ENCODE measurements at regions not wholly inside any gene's neighbourhood (a gene's known extent, or its start where the extent isn't known, plus 50 kb on each side); places are given as distances from the start of the nearest gene placed in this dataset.

DNA sequence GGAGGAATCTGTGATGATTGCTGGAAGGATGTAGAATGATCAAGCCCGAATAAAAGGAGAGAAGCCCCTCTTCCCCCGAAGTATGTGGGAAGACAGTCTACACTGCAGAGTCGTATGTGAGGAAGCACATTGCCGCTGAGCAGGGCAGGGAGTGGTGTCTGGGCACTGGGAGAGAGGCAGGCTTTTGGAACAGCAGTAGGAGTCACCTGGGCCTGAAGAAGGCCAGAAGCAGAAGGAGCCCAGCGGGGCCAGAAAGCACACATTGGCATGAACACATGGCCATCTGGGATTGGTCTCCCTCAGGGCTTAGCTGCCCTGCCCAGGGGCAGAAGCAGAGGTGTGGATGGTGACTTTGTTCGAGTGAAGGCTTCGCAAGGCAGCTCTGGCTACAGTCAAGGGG lies 162.8 kb downstream of the ERCC6L2 start:
- DNase-seq (ENCODE audit: low spot score) = no peak

DNA sequence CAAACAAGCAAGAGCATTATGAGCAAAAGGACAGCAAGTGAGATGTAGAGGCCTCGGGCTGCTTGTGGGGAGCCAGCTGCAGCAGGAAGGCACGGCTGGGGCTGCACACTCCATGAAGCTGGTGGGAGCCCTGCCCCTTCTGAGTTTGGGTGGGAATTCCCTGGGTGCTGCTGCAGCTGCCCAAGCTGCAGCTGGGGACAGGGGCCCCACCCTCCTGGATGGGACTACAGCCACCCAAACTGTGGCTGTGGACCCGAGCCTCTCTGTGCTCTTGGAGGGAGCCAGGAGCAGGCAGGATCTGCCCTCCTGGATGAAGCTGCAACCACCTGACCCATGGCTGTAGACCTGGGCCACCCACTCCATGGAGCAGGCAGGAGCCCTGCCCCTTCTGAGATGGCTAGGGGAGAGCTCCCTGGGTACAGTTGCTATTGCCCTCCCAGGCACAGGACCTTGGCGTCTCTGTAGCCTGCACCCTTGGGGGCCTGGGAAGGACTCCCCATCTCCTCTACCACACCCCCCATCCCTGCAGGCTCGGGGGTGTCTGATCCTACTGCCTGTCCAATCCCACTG lies 159.1 kb downstream of the ERCC6L2 start:
- DNase-seq (ENCODE audit: low spot score) = no peak

DNA sequence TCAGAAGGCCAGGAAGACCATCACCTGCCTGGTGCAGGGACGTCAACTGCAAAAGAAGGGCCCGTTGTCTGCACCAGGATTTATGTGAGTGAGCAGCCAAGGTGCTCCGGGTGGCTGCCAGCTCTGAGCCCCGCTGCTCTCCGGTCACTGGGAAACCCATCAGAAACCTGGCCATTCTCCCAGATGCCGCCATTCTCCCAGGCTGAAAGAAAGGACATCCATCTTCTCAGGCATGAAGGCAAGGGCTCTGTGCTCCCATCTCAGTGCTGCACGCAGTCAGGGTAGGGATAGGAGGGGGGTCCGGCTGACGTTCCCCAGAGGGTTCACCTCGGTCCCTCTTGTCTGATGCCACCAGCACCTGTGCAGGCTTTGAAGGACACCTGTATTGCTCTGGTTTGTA lies 158.4 kb downstream of the ERCC6L2 start:
- no peak for DNase-seq (ENCODE audit: low spot score)

DNA sequence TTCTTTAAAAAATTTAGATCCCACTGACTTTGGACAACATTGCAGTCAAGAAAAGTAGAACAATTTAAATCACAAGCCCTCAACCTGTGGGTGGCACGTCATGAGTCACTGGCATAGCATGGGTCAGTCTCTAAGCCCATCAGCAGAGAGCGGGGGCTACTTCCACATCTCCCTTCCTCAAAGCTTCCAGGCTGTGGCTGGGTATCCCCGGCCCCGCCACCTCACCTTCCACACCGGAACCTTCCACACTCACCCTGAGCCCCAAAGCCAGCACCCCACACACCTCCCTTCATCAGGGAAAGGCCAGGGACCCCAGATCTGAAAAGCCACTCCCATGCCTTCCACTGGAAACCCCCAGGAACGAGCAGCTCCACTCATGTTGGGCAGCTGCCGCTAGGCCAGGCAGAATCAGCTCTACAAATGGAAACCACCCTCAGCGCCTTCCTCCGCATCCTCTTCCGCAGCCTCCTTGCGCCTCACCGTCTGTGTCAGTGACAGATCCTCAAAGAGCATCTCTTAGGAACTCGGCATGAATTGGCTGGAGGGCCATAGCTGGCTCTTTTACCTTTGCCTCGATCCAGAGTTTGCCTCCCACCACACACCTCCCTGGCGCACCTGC lies 156.5 kb downstream of the ERCC6L2 start:
- no peak for DNase-seq (ENCODE audit: low spot score)

DNA sequence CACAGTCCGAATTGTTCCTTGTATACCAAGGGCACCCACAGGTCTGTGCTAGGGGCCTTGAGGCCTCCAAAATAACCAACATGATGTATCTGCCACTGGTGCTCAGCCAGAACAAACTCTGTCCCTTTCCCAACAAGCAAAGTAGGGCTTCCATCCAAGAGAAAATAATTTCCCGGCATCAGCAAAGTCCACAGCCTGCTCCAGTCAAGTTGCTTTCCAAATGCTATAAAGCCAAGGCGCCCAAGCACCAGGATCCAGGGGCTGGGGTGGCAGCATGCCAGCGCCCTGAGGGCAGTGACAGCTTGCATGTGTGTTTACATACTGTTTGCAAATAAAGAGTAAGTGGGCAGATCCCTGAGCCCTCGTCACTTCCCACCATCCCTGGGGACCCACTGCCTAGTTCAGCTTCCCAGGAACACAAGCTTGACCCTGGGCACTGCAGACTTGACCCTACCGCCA lies 155.9 kb downstream of the ERCC6L2 start:
- no peak for DNase-seq (ENCODE audit: low spot score)

DNA sequence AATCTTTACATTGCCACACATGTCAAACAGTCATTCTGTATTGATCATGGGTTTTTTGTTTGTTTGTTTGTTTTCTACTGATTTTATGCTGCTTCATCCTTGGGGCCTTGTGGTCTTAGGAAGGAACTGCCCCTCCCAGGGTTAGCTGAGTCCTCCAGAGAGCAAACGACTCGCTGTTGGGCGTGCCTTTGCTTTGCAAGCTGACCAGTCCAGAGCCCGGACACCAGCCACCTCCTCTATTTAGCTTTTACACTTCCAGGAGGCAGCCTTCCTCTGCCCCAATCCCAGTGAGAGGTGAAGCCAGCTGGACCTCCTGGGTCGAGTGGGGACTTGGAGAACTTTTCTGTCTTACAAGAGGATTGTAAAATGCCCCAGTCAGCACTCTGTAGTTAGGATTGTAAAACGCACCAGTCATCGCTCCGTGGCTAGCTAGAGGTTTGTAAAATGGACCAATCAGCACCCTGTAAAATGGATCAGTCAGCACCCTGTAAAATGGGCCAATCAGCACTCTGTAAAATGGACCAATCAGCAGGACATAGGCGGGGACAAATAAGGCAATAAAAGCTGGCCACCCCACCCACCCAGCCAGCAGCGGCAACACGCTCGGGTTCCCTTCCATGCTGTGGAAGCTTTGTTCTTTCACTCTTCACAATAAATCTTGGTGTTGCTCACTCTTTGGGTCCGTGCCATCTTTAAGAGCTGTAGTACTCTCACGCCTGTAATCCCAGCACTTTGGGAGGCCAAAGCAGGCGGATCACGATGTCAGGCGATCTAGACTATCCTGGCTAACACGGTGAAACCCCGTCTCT lies 154.4 kb downstream of the ERCC6L2 start:
- no peak for DNase-seq (ENCODE audit: low spot score)

DNA sequence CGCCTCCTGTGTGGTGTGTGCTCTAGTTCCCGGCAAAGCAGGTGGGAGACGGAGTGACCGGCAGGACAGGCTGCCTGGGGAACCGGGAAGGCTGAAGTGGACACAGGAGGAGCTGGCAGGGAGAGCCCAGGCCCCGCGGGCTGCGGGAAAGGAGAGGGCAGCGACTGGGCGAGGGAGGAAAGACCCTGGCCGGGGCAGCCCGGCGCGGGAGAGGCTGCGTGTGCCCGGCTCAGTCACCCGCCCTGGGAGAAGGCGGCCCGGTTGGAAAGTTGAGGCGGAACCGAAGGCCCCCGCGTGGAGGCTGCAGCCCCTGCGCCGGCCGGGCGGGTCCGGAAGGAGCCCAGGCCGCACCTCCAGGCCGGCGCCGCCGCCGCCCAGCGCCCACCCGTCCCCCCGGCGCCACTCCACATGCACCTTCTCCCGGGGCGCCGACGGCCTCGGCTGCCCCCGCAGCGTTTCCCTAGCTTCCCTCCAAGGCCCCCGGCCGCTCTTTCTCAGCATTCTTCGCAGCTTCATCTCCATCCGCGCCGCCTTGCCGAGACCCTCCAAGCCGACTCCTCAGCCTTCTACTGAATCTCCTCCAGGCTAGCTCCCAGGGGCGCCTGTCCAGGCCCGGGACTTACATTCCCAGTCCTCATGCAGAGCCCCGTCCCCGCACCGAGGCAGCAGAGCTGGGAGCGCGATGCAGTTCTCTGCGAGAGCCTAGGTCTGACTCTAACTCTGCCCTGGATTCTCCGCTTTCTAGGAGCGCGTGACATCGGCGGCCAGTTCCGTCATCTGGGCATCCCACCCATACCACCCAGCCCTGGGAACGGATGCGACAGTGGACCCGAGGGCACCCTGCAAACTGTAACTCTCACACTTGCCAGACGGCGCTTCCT lies 152.0 kb downstream of the ERCC6L2 start:
- DNase-seq (ENCODE audit: low spot score) = no peak

DNA sequence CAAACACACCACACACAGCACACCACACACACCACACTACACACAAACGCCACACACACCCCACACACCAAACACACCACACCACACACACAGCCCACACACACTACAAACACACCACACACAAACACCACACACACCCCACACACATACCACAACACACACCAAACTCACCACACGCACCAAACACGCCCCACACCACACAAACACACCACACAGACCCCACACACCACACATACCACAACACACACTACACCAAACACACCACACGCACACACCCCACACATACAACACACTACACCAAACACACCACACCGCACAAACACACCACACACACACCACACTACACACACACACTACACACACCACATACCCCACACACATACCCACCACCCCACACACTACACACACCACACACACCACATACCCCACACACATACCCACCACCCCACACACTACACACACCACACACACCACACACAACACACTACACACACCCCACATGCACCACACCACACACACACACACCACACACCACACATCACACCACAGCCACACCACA lies 151.2 kb downstream of the ERCC6L2 start:
- no peak for DNase-seq (ENCODE audit: low spot score)

DNA sequence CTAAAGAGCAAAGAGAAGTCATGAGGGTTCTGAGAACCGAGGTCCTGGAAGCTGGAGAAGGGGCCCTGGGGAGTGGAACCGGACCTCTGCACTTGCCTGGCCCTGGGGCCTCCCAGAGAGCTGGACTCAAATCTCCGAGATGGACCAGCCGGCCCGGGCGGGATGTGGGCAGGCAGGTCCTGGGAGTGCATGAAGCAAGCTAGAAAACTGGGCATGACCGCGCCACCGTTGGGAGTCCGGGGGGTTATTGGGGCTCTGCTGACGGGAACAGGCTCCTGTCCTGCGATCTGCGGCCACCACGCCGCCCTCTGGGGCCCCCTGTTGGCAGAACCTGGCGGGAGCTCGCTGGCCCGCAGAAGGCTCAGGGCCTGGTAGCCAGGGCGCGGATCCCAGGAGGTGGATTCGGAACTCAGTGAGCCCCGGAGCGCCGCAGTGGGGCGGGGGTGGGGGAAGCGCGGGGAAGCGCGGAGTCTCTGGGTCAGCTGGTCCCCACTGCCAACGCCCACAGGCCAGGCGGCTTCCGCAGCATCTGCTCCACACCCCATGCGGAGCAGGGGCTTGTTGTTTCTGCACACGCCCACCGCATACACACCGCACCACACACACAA lies 150.6 kb downstream of the ERCC6L2 start:
- DNase-seq (ENCODE audit: low spot score) = no peak

DNA sequence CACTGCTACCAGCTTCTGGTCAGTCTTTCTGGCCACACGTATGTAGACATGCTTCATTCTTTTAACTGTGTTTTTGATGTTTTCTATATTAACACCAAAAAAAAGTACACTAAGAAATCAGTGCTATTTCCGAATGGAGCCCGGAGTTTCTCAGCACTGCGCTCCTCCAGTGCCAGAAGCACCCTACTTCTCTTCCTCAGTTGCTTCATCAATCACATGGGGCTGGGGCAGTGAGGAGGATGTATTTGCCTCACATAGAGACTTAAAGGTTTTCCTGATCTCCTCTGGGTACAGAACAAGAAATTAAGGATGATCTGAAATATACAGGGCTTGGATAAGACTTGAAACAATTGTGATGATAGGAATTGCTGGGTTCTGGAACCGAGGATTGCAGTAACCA lies 148.0 kb downstream of the ERCC6L2 start:
- DNase-seq (ENCODE audit: low spot score) = no peak

DNA sequence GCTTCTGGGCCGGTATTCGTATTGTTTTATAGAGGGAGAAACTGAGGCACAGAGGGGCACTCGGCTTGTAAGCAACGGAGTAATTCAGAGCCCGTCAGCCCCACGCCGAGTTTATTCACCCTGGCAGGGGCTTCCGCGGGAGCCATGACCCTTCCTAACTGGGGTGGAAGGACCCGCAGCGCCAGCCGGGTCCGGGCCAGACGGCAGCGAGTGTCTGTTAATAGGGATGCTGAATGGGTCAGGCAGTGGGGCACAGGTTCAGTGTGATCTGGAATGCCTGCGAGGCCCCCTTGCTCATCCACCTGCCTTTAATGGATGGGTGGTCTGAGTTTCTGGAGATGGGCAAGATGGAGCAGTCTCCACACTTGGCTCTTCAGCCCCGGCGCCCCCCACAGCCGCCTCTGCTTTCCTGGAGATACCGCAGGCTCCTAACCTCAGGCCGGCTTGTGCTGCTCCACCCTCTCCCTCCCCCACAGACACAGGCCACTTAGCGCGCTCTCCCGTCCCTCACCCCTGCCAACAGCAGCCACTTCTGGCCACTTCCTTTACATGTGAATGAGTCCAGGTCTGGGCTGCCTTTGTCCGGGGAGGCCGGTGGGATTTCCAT lies 147.1 kb downstream of the ERCC6L2 start:
- peak; percentile 17 for DNase-seq (ENCODE audit: low spot score)

DNA sequence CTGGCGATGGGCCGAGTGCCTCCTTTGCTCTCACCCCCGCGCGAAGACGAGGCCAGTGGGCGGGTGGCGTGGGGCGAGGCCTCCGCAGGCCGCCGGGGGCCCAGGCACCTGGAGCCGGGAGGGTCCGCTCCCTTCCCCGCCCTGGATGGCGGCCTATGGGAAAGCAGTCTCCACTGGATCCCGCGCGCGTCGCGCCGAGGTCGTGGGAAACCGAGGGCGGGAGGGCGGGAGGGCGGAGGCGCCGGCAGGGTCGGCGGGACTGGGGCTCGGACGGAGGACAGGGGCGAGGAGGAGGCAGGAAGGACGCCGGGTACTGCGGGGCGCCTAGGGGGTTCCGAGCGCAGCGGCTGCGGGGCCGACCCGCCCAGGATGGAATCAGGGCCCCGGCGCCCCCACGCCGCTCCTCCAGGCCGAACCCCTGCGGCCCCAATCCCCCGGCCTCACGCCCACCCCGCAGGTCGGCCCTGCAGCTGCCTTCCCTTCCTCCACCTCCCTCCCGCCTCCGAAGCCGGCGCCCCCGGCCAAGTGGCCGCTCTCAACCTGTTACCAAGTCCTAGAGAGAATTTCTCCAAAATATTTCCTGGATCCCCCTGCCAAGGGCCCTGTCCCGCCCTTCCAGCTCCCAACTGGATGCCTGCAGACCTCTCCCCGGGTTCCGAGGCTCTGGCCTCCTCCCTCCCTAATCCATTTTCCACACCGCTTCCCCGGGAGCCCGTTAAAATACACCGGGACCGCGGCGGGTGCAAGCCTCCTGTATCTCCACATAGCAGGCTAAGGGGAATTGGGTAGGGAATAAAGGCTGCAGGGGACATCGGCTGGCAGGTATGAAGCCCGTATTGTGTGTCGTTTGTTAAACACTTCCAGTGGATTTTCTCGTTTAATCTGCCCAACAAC lies 146.3 kb downstream of the ERCC6L2 start:
- no peak for DNase-seq (ENCODE audit: low spot score)

DNA sequence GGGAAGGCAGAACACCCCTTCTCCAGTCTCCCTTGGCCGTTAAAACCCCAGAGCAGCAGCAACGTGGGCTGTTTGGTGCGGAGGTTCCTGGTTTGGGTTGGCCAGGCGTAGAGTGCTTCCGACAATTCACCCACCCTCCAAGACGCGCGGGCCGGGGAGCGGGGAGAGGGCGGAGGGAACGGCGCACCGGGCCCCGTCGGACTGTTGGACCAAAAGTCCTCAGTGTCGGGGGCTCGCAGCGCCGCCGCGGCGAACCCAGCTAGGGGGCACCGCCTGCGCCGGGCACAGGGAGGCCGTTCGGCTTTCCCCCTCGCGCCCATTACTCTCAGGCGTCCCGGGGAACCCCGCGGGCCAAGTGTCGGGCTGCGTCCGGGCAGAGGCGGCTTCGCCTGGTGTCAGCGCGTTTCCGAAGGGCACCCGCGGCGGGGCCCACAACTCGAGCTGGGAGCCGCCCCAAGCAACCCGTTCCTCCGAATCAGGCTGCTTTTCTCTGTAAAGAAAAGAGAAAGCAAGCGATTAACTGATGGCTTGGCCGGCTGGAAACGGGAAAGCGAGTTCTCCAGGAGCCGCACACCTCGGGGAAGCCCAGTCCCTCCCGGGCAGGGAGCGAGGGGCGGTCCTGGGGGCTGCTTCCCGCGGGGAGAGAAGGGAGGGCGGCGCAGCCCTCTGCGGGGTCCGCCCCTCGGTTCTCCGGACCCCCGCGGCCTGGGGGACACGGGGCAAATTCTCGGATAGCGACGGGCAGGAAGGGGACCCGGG lies 145.5 kb downstream of the ERCC6L2 start:
- peak; percentile 43 for DNase-seq (ENCODE audit: low spot score)

DNA sequence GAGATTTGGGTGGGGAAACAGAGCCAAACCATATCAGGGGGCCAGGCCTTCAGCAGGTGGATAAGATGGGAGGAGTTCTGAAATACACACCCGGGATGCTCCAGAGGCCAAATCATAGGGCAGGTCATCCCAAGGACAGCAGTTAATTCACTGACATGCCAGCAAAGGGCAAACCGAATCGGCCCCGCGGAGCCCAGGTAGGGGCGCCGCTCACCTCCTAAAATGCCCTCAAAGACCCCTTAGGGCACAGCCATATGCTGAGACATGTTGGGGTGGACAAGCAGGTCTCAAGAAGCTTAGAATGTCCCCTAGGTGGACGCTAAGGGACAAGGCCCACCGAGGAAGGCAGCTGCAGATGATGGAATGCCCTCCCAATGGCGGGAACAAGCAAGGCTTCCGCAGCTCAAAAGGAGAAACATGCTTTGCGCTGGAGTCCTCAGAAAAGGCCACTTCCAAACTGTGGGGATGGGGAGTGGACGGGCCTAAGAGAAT lies 144.9 kb downstream of the ERCC6L2 start:
- no peak for DNase-seq (ENCODE audit: low spot score)
